ENCODE measurements at regions not wholly inside any gene's neighbourhood (a gene's known extent, or its start where the extent isn't known, plus 50 kb on each side); places are given as distances from the start of the nearest gene placed in this dataset.

DNA sequence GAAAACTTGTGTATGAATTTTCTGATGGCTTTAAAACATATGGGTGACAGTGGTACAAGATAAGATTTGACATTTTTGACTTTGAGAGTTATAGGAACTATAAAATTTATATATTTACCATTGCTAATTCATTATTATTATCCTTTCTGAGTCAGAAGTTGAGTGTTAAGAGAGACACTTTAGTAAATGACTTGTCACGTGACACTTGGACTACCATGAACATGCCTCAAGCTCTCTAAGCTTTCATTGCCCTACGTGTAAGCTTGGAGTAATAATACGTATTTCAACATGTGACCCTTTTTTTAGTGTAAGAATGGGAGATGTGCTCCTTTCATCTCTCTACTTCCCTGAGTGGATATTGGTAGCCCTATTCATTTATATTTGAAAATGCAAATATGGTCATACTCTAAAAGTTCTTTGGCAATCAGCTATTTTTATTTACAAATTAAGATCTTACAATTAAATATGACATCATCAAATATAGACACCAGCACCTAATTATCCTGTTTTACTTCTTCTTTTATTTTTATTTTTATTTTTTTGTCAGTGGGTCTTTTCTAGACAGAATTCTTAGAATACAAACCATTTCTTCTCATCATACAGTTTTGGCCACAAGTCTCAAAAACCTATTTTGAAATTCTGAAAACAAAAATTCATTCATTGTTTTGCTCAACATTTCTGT lies 837.0 kb downstream of the PDHA2 start:
- DNase-seq (ENCODE audit: low read depth) = no peak

DNA sequence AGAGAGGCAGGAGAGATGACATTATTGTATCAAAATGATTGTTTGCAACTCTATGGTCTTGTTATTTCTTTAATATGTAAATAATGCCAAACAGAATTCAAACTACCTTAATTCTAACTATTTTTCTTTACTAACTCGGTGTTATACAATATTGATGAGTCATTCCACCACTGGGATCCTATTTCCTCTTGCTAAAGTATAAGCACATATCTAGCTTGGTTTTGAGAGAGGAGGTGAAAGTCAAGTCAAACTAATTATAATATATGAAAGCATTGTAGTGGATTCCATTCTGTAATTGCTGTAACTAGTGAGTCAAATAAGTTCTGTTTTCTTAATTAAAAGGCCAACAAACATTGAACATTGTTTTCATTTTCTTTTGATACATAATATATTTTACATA lies 837.6 kb downstream of the PDHA2 start:
- DNase-seq (ENCODE audit: low read depth) = no peak

DNA sequence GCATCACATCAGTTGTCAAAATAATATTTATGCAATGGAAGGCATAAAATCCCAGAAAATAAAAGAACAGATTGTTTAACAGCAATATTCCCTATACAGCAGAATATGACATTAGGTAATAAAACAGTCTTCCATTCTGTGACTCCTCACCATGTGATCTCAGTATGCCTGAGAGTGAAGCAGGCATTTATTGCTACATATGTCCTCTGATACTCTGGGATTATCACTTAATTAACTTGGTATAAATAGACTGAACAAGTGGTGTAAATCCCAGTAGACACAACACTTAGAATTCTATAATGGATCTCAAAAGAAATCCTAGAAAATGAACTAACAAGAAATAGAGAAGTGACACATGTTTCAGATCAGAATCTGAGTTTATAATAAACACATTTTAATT lies 841.3 kb downstream of the PDHA2 start:
- DNase-seq (ENCODE audit: low read depth) = no peak

DNA sequence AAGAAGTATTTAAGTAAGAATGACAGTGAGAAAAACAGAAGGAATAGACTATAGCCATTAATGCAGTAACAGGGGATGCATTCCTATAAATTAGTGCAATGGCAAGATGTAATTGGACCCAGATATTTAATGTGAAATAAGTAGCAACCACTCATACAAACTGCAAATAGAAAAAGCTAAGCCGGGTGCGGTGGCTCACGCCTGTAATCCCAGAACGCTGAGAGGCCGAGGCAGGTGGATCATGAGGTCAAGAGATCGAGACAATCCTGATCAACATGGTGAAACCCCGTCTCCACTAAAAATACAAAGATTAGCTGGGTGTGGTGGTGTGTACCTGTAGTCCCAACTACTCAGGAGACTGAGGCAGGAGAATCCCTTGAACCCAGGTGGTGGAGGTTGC lies 845.8 kb downstream of the PDHA2 start:
- no peak for DNase-seq (ENCODE audit: low read depth)

DNA sequence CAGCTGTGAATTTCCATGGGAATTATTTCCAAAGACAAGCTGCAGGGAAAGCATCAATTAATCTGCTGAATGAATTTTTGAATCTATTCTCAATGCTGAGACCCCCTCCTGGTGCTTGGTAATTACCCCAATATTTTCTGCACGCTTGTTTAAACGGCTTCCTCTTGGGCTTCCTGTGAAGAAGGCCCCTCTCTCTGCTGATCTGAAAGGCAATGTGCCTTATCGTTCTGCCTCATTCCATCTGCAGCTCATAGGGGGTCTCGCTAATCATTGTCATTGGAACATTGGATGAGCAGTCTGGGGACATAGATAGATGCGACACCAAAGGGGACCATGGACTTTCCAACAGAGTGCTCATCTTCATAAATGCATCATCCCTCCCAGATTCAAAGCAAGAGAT lies 851.6 kb downstream of the PDHA2 start:
- no peak for DNase-seq (ENCODE audit: low read depth)

DNA sequence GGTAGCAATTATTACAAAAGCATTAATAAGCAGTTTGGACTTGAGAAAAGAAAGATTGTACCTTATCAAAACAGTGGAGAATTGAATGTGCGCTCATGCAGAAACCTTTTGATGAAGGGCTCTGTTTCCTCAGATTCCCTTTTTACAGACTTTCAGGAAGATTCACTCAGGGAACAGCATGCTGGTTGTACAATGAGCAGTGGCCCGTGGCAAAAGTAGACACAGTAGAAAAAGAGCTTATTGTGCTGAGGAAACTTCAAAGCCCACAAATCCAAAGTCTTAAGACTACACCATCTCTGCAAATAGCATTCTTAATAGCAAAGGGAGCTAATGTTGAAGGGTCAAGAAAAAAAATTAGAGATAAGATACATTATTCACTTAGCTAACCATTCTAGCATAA lies 858.9 kb downstream of the PDHA2 start:
- DNase-seq (ENCODE audit: low read depth) = no peak

DNA sequence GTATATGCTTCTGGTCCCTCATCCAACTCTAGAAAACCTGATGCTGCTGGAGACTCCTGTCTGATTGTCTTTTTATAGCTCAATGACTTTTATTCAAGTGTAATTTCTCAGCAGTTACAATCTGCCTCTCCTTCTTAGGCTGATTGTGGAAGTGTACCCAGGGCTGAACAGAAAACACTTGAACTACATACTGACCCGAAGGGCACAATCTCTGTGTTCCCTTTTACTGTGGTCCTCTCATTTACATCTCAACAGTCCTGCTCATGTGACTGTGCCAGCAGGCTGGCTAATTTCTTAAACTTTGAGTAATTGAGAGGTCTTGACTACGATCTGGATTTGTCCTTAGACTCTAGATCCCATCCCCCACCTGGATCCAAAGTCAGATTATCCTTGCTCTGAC lies 863.4 kb downstream of the PDHA2 start:
- DNase-seq (ENCODE audit: low read depth) = no peak

DNA sequence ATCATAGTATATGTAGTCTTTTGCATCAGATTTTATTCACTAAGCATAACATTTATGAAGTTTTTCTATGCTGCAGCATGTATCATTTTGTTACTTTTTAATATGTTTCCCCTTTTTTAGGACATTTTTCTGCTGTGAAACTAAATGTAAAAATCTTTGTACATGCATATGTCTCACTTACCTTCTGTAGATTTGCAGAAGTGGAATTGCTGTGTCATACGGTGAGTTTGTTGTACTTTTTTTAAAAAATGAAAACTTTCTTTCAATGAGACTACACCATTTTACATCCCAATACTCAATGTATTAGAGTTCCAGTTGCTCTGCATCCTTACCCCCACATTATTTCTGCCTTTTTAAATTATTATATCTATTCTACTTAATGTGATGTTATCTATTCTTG lies 868.9 kb downstream of the PDHA2 start:
- no peak for DNase-seq (ENCODE audit: low read depth)

DNA sequence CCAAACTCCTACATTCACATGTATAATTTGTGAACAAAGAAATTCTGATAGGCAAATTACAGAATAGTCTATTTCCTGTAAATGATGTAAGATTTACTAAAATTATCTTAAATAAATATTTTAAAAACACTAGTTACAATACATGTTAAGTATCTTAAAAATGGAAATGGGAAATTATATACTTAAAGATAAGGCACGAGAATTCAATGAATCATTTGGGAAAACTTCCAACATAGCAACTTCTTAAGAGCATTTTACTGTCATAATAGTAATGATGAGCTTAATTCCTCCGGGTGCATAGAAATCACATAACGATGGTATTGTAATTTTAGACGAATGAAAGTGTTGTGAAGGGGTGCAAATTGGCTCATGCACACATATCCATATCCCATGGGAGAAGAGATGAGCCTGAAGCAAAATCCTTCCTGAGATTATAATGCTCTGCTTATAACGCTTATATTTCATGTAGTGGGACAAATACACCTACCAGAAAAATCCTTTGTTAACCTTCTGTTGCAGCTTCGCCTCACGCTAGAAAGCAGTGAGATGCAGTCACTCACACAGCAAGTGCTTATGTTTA lies 873.5 kb downstream of the PDHA2 start:
- no peak for DNase-seq (ENCODE audit: low read depth)

DNA sequence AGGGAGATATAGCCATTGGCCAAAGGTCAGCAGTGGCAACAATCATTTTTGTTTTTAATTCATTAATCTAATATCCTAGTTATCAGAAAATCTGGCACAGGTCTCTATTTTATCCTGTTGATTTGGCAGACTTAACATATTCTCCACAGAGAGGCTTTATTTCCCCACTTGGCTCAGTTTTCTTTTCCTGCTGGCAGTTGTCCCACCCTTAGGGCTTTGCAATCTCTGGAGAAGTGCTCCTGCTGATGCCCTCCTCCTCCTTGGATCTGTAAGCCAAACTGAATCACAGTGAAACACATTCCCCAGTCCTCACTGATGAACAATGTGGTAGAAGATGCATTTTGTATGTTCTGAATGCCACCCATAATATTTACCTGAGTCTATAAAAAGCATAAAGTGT lies 889.7 kb downstream of the PDHA2 start:
- no peak for DNase-seq (ENCODE audit: low read depth)

DNA sequence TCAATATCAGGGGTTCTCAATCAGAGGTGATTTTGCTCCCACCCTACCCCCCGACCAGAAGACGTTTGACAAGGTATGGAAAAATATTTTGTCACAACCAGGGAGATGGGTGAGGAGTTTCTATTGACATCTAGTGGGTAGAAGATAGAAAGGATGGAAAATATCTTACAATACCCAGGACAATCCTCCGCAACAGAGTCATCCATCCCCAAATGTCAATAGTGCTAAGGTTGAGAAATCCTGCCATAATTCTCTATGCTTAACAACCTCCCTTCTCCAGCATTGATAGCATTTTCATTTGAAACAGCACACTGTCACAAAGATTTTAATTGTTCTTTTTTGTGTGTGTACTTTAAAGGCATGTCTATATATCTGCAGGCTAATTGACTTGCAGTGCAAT lies 890.5 kb downstream of the PDHA2 start:
- no peak for DNase-seq (ENCODE audit: low read depth)

DNA sequence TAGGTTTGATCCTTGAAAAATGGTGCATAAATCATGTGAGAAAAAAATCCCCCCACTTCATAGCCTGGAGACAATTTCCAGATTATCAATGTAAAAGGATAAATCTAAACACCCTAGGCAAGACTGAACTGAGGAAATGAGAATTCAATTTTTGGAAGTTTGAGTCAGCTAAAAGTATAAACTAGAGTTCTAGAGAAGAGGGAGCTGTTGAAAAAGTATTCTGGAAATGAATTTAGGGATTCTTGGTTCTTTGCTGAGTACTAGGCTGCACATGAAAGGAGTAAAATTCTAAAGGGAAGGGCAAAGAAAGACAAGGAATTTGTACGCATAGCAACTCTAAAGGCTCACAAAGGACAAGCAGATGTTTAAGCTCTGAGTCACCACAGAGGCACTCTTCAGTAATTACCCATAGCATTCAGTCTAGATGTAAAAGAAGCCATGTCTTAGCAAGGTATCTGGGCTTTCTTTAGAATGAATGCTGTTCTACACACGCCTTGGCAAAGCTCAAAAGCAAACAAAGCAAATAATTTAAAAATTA lies 896.5 kb downstream of the PDHA2 start:
- DNase-seq (ENCODE audit: low read depth) = peak; percentile 3

DNA sequence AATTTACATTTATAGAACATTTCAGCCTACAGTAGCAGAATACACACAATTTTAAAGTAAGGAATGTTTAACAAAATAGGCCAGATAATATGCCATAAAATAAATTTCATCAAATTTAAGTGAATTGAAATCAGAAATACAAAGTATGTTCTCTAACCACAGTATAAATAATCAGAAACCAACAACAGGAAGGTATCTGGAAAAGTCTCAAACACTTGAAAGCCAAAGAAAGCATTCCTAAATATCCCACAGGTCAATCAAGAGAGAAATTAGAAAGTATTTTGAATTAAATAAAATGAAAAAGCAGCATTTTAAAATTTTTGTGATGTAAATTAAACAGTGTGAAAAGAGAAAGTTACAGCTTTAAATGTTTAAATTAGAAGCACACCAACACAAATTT lies 899.2 kb downstream of the PDHA2 start:
- DNase-seq (ENCODE audit: low read depth) = no peak

DNA sequence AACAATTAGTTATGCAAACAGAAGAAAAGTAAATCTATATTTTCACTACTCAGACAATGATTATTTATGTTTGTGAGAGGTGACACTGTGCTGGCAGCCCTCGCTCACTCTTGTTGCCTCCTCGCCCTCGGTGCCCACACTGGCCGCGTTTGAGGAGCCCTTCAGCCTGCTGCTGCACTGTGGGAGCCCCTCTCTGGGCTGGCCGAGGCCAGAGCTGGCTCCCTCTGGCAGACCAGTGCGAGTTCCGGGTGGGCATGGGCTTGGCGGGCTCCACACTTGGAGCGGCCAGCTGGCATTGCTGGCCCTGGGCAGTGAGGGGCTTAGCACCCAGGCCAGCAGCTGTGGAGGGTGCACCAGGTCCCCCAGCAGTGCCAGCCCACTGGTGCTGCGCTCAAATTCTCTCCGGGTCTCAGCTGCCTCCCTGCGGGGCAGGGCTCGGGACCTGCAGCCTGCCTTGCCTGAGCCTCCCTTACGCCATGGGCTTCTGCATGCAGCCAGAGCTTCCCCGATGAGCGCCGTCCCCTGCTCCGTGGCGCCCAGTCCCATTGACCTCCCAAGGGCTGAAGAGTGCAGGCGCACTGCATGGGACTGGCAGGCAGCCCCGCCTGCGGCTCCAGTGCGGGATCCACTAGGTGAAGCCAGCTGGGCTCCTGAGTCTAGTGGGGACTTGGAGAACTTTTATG lies 902.6 kb downstream of the PDHA2 start:
- no peak for DNase-seq (ENCODE audit: low read depth)

DNA sequence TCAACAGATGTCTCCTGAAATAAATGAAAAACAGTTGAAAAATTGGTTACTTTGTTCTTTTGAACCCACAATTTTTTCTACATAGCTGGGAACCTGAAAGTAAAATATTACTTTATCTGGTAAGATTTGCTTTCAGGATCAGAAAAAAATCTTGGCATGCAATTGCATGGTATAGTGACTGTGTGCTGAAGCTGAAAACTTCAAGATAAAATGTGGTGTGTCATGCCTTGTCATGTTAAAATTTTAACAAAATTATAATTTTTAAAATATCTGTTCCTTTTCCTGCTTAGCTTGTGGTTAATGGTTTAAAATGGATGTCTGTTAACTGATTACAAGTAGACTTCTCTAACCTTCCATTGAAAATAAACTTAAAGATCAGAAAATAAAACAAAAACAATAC lies 904.8 kb downstream of the PDHA2 start:
- no peak for DNase-seq (ENCODE audit: low read depth)

DNA sequence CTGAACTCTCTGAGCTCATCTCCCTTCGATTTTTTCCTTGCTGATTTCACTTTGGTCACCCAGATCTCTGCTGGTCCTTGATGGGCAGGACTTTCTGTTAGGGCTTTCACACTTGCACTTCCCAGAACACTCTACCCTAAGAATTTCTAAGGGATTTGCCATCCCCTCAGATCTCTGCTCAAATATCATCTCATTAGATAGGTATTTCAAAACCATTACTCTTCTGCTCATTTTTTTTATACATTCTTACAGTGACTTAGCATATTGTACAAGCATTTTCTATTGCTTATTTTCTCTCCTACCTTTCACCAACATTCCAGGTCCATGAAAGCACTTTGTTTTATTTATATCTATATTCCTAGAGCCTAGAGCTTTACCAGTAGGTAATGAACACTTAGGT lies 913.3 kb downstream of the PDHA2 start:
- DNase-seq (ENCODE audit: low read depth) = no peak

DNA sequence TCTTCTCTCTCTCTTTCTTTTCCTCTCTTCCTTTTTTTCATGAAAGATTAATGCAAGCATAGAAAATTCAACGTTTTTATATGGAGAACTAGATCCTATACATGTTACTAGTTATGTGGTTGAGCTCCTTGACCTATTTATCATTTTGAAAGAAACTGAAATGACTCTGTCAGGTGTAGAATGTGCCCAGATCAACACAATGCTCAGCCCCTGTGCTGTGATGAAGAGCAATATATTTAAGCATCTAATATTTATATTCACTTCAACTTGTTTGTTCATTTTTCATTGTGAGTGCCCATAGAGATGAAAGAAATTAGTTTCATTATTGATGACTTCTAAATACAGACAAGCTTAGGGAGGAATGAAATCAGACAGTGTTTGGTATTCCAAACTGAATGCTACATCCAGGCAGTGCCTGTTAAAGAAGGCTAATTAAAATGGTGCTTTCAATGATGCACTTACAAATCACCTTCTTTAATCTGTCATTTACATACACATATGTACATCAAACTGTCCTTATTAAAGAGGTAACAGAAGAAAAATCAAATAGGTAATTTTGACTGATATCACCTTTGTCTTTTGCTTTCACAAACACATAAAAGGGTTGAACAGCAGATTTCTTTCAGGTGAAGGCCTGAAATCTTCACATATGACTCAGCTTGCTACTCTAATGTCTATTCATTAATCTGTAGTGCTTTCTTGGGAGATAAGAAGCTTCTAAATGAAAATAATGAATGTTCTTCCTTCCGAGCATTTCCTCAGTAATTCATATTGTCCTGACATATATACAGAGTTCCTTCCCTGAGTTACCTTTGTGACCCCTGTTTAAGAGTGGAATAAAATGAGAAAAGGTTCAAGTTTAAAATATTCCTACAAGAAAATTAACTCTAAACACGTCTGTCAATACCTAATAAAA lies 915.9 kb downstream of the PDHA2 start:
- DNase-seq (ENCODE audit: low read depth) = no peak

DNA sequence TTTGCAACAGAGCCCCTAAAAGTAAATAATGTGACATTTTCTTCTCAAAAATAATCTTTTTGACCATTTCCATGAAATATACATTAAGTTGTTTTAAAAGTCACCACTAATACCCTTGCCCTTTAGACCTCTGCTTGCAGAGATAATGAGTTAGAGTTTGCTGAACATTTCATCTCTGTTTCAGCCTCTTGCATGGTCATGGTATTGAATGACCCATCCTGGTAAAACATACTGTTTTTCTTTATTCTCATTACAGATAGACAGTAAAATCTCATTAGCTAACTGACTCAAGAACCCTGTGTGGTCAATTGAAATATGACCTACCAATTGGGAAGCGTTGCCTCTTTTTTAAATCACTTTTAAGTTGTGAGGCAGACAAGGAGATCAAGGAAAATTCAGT lies 916.7 kb downstream of the PDHA2 start:
- no peak for DNase-seq (ENCODE audit: low read depth)

DNA sequence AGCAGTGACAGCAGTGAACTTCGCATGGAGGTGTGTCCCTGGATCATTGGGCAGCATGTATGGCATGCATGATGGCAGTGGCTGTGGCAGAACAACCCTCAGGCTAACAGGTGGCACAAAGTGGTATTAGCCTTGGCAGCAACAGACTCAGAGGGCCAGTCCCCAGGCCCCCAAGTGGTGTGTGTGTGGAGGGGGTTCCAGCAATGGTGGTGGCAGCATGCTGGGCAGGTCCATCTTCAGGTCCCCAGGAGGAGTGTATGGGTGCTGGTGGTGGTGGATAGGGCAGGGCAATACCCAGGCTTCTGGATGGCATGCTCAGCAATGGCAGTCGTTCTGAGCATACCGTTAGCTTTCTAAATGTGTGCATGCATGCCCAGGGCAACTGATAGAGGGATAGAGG lies 923.7 kb downstream of the PDHA2 start:
- no peak for DNase-seq (ENCODE audit: low read depth)

DNA sequence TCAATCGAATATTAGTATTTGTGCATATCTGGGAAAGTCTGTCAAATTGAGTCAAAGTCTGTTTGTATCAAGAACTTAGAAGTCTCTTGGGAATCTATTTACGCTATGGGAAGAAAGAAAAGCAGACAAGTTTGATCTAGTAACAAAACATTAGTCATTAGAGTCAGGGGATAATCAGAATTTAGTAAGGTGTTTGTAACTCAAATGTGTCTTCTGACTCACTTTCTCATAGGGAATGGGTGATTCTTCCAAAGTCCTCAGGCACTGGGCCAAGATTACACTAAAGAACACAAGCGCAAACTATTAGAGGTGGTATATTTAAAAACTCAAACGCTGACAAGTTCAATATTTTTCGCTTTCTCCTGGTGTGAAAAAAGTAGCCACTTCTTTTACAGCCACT lies 926.5 kb downstream of the PDHA2 start:
- DNase-seq (ENCODE audit: low read depth) = no peak

DNA sequence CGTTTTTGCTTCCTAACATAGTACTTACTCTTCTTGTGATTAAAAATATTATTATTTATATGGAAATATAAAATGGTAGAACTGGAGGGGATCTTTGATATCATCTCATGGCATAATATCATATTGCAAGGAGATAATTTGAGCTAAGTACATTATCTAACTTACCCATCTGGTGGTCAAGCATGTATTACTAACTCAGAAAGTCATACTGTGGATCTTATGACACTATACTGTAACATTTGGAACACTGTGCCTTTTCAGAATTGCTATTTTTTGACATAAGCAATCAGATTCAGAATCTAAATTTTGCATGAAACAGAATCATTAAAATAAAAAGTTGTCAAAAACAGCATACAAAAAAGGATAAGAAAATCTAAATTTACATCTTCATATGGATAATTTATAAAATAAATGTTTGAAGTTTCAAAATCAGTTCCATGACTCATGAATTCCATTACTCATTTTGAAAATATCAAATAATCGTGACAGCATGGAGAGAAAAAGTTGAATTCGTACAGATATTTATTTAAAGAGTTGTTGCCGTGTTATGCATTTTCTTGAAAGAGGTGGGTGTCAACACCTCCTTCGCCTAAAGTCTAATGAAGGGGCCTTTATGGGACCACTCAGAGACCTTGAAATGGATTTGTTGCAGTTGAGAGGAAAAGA lies 928.1 kb downstream of the PDHA2 start:
- DNase-seq (ENCODE audit: low read depth) = no peak

DNA sequence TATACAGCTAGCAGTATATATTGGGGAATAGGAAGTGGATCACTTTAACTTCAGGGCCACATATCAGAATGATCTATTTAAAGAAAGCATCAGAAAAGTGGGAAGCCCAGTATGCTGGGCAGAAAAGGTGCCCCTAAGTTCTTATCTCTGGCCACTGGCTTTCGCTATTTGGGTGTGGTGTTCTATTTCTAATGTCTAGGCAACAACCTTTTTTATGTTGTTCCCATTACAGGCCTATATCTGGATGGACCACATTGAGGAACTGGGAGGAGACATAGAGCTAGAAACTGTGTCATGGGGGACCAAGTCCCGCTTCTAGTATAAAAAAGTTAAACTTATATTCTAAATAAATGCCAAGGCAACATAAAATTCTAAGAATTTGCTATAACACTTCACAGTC lies 935.6 kb downstream of the PDHA2 start:
- no peak for DNase-seq (ENCODE audit: low read depth)

Measured in RPMI7951 (cell line).